Adrenal gland (tissue), 9 donors: ENCODE measurements at regions not wholly inside any gene's neighbourhood (a gene's known extent, or its start where the extent isn't known, plus 50 kb on each side); places are given as distances from the start of the nearest gene placed in this dataset.
A peak's percentile ranks its signal among the peaks of the same experiment; 100 is the strongest.

Experiments used
- DNase-seq, 7 donors: peaks; one replicate each; pipeline ENCODE4 v3.0.0-alpha.2; 2019 to 2020
- H3K27ac ChIP-seq, 5 donors: fragments of 200-600 bp; sonication (generic) in 4 of 5; 1 replicate in 3 of 5; 2 replicates in 2 of 5; pipeline versions ENCODE4 v1.5.1 to v1.8.0; 2016 to 2020; ENCODE audit warnings: mild to moderate bottlenecking in 1 of 5
- H3K27me3 ChIP-seq: fragments of 200-600 bp; 2 replicates; pipeline ENCODE4 v1.8.0; 2021
- H3K36me3 ChIP-seq, 2 donors: fragments of 200-600 bp; replicated peaks in 1 of 2; 1 replicate in 1 of 2; 2 replicates in 1 of 2; pipeline versions ENCODE4 v1.5.1 to v1.8.0; 2018 to 2022
- H3K4me1 ChIP-seq, 2 donors: fragments of 200-600 bp; replicated peaks in 1 of 2; 1 replicate in 1 of 2; 2 replicates in 1 of 2; pipeline versions ENCODE4 v1.5.1 to v1.8.0; 2018 to 2021
- H3K4me3 ChIP-seq, 4 donors: fragments of 200-600 bp; sonication (generic) in 3 of 4; one replicate each; pipeline ENCODE4 v1.5.1; 2016 to 2018
- H3K9me3 ChIP-seq, 3 donors: fragments of 200-600 bp; sonication (generic) in 1 of 3; replicated peaks in 1 of 3; 1 replicate in 2 of 3; 2 replicates in 1 of 3; pipeline versions ENCODE4 v1.5.1 to v1.8.0; 2016 to 2021
- POLR2A ChIP-seq, 2 donors: fragments of 450-650 bp; IDR thresholded peaks; one replicate each; pipeline ENCODE4 v1.6.1; 2017; ENCODE audit warnings: antibody characterized with exemption in 2 of 2, mild to moderate bottlenecking in 2 of 2, moderate library complexity in 1 of 2
- WGBS, 4 donors: extraction: QIAGEN DNeasy Blood & Tissue Kit in 2 of 4; methylation state at CpG; one replicate each; pipeline versions ENCODE4 v1.1.5 to v1.1.7; 2013 to 2017; 5-methylcytosine and 5-hydroxymethylcytosine counted together
- intact Hi-C, 2 donors: fragments of 100-400 bp; cut with DNase I; formaldehyde crosslinking; loops; one replicate each; pipeline versions ENCODE4 v1.14.1 to v1.15.0; 2022 to 2023
- TF ChIP-seq, protein P1 (sequence below), 6 experiments: fragments of 450-650 bp in 4 of 6; fragments of 200-600 bp in 2 of 6; sonication (generic) in 1 of 6; IDR thresholded peaks; 1 replicate in 5 of 6; 2 replicates in 1 of 6; pipeline versions ENCODE4 v1.5.1 to v1.8.0; 2016 to 2021; ENCODE audit warnings: antibody characterized with exemption in 6 of 6, mild to moderate bottlenecking in 2 of 6, moderate library complexity in 1 of 6
- donor health status: healthy with polysubstance abuse.
- donor health status: Bipolar disorder and iron deficiency.
- donor health status: DM: yes; HTN: yes; CAD: no.
- donor health status: DM: no; HTN: no; CAD: no.
- donor health status: DM: no; HTN: no; CAD: no.

GRCh38 chr5:53422539-53422938 is 57.9 kb upstream of the FST start:
- Histone ChIP-seq H3K4me1 (peaks cover 4 to 8% of the 10 kb centered on the region in 2 donors), H3K27ac (no peak overlapping the region), H3K27me3 (no peaks in the 10 kb centered on the region), H3K36me3 (no peaks in the 10 kb centered on the region), H3K9me3 (no peaks in the 10 kb centered on the region), H3K4me3 (no peak overlapping the region)
- no peak for DNase-seq
- TF ChIP-seq POLR2A (IDR thresholded peaks at IDR 0.05): no peak
- TF ChIP-seq, protein P1, sequence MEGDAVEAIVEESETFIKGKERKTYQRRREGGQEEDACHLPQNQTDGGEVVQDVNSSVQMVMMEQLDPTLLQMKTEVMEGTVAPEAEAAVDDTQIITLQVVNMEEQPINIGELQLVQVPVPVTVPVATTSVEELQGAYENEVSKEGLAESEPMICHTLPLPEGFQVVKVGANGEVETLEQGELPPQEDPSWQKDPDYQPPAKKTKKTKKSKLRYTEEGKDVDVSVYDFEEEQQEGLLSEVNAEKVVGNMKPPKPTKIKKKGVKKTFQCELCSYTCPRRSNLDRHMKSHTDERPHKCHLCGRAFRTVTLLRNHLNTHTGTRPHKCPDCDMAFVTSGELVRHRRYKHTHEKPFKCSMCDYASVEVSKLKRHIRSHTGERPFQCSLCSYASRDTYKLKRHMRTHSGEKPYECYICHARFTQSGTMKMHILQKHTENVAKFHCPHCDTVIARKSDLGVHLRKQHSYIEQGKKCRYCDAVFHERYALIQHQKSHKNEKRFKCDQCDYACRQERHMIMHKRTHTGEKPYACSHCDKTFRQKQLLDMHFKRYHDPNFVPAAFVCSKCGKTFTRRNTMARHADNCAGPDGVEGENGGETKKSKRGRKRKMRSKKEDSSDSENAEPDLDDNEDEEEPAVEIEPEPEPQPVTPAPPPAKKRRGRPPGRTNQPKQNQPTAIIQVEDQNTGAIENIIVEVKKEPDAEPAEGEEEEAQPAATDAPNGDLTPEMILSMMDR (IDR thresholded peaks at IDR 0.05): no peak
- 75 to 81% (median 78%) methylated on average over 3 of the region's 3 CpGs for WGBS, 4 donors
- intact Hi-C loops: loop anchor here in 1 of 2 donors (10.0 kb wide), 1 partner anchor 258 kb away; no protein-coding TSS in a partner anchor

GRCh38 chr5:53423724-53424123 is 56.7 kb upstream of the FST start:
- no peak for TF ChIP-seq POLR2A (IDR thresholded peaks at IDR 0.05)
- TF ChIP-seq, protein P1 (IDR thresholded peaks at IDR 0.05): no peak
- H3K27me3 ChIP-seq: no peaks in the 10 kb centered on the region
- H3K27ac ChIP-seq: no peak overlapping the region
- H3K9me3 ChIP-seq: no peaks in the 10 kb centered on the region
- no peaks in the 10 kb centered on the region for H3K36me3 ChIP-seq
- intact Hi-C loops: loop anchor here in 1 of 2 donors (10.0 kb wide), 1 partner anchor 259 kb away; no protein-coding TSS in a partner anchor
- no peak for DNase-seq
- 35 to 53% (median 46%) methylated on average over 1 of the region's 1 CpG for whole genome bisulfite sequencing, 4 donors
- H3K4me3 ChIP-seq: no peak overlapping the region
- H3K4me1 ChIP-seq: peaks cover 4 to 8% of the 10 kb centered on the region in 2 donors

- WGBS, 4 donors: 60 to 66% (median 62%) methylated on average over 9 of the region's 9 CpGs
- no peak for TF ChIP-seq POLR2A (IDR thresholded peaks at IDR 0.05)
- Histone ChIP-seq H3K36me3 (no peaks in the 10 kb centered on the region), H3K4me1 (peaks cover 4 to 8% of the 10 kb centered on the region in 2 donors), H3K27me3 (no peaks in the 10 kb centered on the region), H3K27ac (no peak overlapping the region), H3K9me3 (no peaks in the 10 kb centered on the region), H3K4me3 (no peak overlapping the region)
- no peak for DNase-seq
- intact Hi-C loops: loop anchor here in 1 of 2 donors (10.0 kb wide), 1 partner anchor 260 kb away; no protein-coding TSS in a partner anchor
Measured at GRCh38 chr5:53424686-53425615, 55.5 kb upstream of the FST start.

DNA sequence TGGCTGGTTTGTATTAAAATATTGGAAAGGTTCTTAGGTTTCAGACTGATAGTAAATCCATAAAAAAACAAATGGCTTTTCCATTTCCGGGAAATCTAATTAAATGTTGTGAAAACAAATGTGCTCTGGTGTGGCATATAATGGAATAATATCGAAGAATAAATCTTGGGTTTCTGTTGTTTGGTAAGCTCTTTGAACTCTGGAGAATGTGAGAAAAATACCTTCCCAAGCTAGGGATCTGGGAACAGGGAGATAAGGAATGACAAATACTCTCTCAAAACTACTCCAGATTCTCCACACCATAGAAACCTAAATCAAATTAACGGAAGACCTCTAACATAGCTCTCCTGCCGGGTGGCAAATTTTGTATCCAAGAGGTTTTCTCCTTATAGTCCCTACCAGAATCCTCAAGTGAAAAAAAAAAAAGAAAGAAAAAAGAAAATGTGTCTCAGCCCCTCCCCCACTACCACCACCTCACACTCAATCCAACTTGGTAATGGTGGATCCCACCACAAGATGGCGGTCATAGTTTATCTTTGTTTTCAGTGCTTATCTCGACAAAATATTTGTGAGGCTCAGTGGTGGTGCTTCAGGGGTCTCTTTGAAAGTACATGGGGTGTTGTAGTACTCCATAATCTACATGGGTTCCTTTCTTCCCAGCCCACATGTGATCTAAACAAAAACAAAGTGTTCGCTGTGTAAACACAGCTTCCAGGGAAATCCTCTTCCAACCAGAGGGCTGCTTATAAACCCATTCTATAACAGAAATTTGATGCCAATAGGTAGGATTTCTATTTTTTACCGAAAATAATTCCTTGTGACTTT is 54.5 kb upstream of the FST start:
- TF ChIP-seq POLR2A (IDR thresholded peaks at IDR 0.05): no peak
- TF ChIP-seq, protein P1 (IDR thresholded peaks at IDR 0.05): peak in 3 of 6 experiments; percentile 4 to 21 (median 10)
- intact Hi-C loops: loop anchor here in 1 of 2 donors (10.0 kb wide), 1 partner anchor 261 kb away; no protein-coding TSS in a partner anchor
- peak in 1 of 7 donors; percentile 26 for DNase-seq
- no peaks in the 10 kb centered on the region for H3K9me3 ChIP-seq
- H3K4me3 ChIP-seq: no peak overlapping the region
- H3K4me1 ChIP-seq: peaks cover 4 to 8% of the 10 kb centered on the region in 2 donors
- H3K27me3 ChIP-seq: no peaks in the 10 kb centered on the region
- H3K27ac ChIP-seq: no peak overlapping the region
- WGBS, 4 donors: 70 to 79% (median 73%) methylated on average over 8 of the region's 8 CpGs
- no peaks in the 10 kb centered on the region for H3K36me3 ChIP-seq
